ENCODE measurements at regions not wholly inside any gene's neighbourhood (a gene's known extent, or its start where the extent isn't known, plus 50 kb on each side); places are given as distances from the start of the nearest gene placed in this dataset.

DNA sequence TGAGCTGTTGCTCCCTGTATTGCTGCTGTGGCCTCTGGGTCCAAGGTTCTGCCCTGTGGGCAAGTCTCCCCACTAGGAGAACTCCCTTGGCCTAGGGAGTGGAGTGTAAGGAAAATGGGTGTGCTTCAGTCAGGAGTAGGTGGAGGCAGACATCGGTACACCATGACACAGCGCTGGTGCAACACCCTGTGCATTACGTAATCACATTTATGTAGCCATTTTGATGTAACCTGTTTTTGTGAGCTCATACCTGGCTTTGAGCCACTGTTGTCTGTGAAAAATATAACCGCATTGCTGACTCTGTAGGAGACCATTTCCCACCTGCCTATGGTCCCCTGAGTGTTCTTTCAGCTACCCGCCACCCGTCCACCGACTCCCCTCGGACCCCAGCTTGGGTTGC lies 700.5 kb upstream of the AGA start:
- H3K4me1 ChIP-seq (ENCODE audit: insufficient read depth, low read length) = no peaks in the 10 kb centered on the region
- H4K20me1 ChIP-seq (ENCODE audit: insufficient read depth, low read length) = no peaks in the 10 kb centered on the region
- no peak overlapping the region for H3K4me3 ChIP-seq (ENCODE audit: low read depth in 1 of 2, low read length in 2 of 2)
- H3K79me2 ChIP-seq (ENCODE audit: insufficient read depth, low read length) = no peaks in the 10 kb centered on the region
- no peak overlapping the region for H3K27ac ChIP-seq (ENCODE audit: low read length)
- no peak for DNase-seq
- no peak overlapping the region for H3K4me2 ChIP-seq (ENCODE audit: insufficient read depth, low read length)
- peaks cover 5% of the 10 kb centered on the region for H3K9me3 ChIP-seq (ENCODE audit: insufficient read depth, low read length, severe bottlenecking)
- no peak for ATAC-seq (ENCODE audit: insufficient read depth, low read depth)
- no peak overlapping the region for H3K9ac ChIP-seq (ENCODE audit: low read depth, low read length)
- TF ChIP-seq EZH2 (IDR thresholded peaks at IDR 0.05; ENCODE audit: borderline replicate concordance, low read depth, low read length, severe bottlenecking) = no peak
- TF ChIP-seq, protein P1, sequence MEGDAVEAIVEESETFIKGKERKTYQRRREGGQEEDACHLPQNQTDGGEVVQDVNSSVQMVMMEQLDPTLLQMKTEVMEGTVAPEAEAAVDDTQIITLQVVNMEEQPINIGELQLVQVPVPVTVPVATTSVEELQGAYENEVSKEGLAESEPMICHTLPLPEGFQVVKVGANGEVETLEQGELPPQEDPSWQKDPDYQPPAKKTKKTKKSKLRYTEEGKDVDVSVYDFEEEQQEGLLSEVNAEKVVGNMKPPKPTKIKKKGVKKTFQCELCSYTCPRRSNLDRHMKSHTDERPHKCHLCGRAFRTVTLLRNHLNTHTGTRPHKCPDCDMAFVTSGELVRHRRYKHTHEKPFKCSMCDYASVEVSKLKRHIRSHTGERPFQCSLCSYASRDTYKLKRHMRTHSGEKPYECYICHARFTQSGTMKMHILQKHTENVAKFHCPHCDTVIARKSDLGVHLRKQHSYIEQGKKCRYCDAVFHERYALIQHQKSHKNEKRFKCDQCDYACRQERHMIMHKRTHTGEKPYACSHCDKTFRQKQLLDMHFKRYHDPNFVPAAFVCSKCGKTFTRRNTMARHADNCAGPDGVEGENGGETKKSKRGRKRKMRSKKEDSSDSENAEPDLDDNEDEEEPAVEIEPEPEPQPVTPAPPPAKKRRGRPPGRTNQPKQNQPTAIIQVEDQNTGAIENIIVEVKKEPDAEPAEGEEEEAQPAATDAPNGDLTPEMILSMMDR (IDR thresholded peaks at IDR 0.05; ENCODE audit: borderline replicate concordance, extremely low read depth, low read length, poor library complexity, severe bottlenecking) = no peak
- H2AFZ ChIP-seq (ENCODE audit: low read depth, low read length) = no peak overlapping the region
- H3K36me3 ChIP-seq (ENCODE audit: insufficient read depth, low read length) = no peaks in the 10 kb centered on the region
- no peaks in the 10 kb centered on the region for H3K27me3 ChIP-seq (ENCODE audit: insufficient read depth, low read length, poor library complexity)

DNA sequence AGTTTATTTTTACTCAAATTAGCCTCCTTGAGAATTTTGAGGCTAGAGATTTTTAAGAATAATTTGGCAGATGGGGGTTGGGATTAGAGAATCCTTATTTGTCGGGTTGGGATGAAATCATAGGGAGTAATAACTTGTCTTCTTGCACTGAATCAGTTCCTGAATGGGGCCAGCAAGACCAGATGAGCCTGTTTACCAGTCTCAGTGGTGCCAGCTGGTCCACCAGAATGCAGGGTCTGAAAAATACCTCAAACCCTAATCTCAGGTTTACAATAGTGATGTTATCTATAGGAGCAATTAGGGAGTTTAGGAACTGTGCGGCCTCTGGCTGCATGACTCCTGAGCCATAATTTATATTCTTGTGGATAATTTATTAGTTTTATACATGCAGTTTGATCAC lies 705.9 kb upstream of the AGA start:
- H3K9ac ChIP-seq (ENCODE audit: low read depth, low read length) = no peak overlapping the region
- no peaks in the 10 kb centered on the region for H3K4me1 ChIP-seq (ENCODE audit: insufficient read depth, low read length)
- no peak overlapping the region for H3K27ac ChIP-seq (ENCODE audit: low read length)
- H3K36me3 ChIP-seq (ENCODE audit: insufficient read depth, low read length) = no peaks in the 10 kb centered on the region
- H3K9me3 ChIP-seq (ENCODE audit: insufficient read depth, low read length, severe bottlenecking) = no peaks in the 10 kb centered on the region
- no peak for ATAC-seq (ENCODE audit: insufficient read depth, low read depth)
- H3K79me2 ChIP-seq (ENCODE audit: insufficient read depth, low read length) = no peaks in the 10 kb centered on the region
- no peak overlapping the region for H3K4me3 ChIP-seq (ENCODE audit: low read depth in 1 of 2, low read length in 2 of 2)
- no peaks in the 10 kb centered on the region for H4K20me1 ChIP-seq (ENCODE audit: insufficient read depth, low read length)
- no peak overlapping the region for H3K4me2 ChIP-seq (ENCODE audit: insufficient read depth, low read length)
- no peak for DNase-seq
- TF ChIP-seq, protein P1 (IDR thresholded peaks at IDR 0.05; ENCODE audit: borderline replicate concordance, extremely low read depth, low read length, poor library complexity, severe bottlenecking) = no peak
- peak; percentile 63 for TF ChIP-seq EZH2 (IDR thresholded peaks at IDR 0.05; ENCODE audit: borderline replicate concordance, low read depth, low read length, severe bottlenecking)
- no peak overlapping the region for H2AFZ ChIP-seq (ENCODE audit: low read depth, low read length)
- H3K27me3 ChIP-seq (ENCODE audit: insufficient read depth, low read length, poor library complexity) = peaks cover 8% of the 10 kb centered on the region

DNA sequence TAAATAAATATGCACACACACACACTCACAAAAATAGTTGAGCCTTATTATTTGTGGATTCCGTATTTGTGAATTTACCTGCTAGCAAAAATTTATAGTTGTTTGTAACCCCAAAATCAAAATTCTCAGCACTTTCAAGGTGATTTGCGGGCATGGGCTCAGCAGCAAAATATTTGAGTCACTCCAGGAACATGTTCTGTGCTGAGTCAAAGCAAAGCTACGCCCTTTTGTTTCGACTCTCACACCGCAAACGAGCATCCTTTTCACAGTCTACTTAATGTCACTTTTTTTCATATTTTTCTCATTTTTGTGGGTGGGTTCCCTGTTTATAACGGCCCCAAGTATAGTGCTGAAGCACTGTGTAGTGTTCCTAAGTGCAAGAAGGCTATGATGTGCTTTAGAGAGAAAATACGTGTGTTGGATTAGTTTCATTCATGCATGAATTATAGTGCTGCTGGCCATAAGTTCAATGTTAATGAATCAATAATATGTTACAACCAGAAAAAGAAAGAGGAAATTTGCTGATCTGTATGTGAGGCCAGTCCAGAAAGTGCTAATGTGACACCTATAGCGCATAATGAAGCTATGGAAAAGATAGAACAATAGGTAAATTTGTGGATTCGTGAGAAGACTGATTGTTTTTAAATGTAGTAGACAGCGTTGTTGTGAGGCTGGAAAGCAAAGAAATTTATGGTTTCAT lies 723.2 kb upstream of the AGA start:
- TF ChIP-seq, protein P1 (IDR thresholded peaks at IDR 0.05; ENCODE audit: borderline replicate concordance, extremely low read depth, low read length, poor library complexity, severe bottlenecking) = no peak
- no peak for TF ChIP-seq EZH2 (IDR thresholded peaks at IDR 0.05; ENCODE audit: borderline replicate concordance, low read depth, low read length, severe bottlenecking)
- H4K20me1 ChIP-seq (ENCODE audit: insufficient read depth, low read length) = no peaks in the 10 kb centered on the region
- no peak overlapping the region for H3K4me3 ChIP-seq (ENCODE audit: low read depth in 1 of 2, low read length in 2 of 2)
- H3K4me2 ChIP-seq (ENCODE audit: insufficient read depth, low read length) = no peak overlapping the region
- no peaks in the 10 kb centered on the region for H3K36me3 ChIP-seq (ENCODE audit: insufficient read depth, low read length)
- H3K27me3 ChIP-seq (ENCODE audit: insufficient read depth, low read length, poor library complexity) = no peaks in the 10 kb centered on the region
- no peak overlapping the region for H3K27ac ChIP-seq (ENCODE audit: low read length)
- no peak overlapping the region for H3K9ac ChIP-seq (ENCODE audit: low read depth, low read length)
- H3K79me2 ChIP-seq (ENCODE audit: insufficient read depth, low read length) = no peaks in the 10 kb centered on the region
- DNase-seq = no peak
- no peak overlapping the region for H2AFZ ChIP-seq (ENCODE audit: low read depth, low read length)
- H3K9me3 ChIP-seq (ENCODE audit: insufficient read depth, low read length, severe bottlenecking) = peaks cover 7% of the 10 kb centered on the region
- ATAC-seq (ENCODE audit: insufficient read depth, low read depth) = no peak
- H3K4me1 ChIP-seq (ENCODE audit: insufficient read depth, low read length) = no peaks in the 10 kb centered on the region
